GM21515 (cell line): ENCODE measurements at regions not wholly inside any gene's neighbourhood (a gene's known extent, or its start where the extent isn't known, plus 50 kb on each side); places are given as distances from the start of the nearest gene placed in this dataset.

Source experiments
- ATAC-seq: cut with Tn5 transposase; IDR thresholded peaks from one replicate; pipeline ENCODE4 v1.9.1; 2021; ENCODE audit not compliant: unreplicated experiment

GRCh38 chr1:87508247-87508787 lies 179.6 kb downstream of the LMO4 start:
- ATAC-seq = no peak

GRCh38 chr1:87510540-87510939 lies 181.9 kb downstream of the LMO4 start:
- ATAC-seq = no peak

- ATAC-seq = no peak
These were observed 182.8 kb downstream of the LMO4 start for GRCh38 chr1:87511449-87511848.

GRCh38 chr1:87512431-87512830 lies 183.8 kb downstream of the LMO4 start:
- no peak for ATAC-seq

GRCh38 chr1:87513255-87513654 lies 184.6 kb downstream of the LMO4 start:
- ATAC-seq = no peak

GRCh38 chr1:87513966-87514660 lies 185.4 kb downstream of the LMO4 start:
- no peak for ATAC-seq

- ATAC-seq = no peak
These were observed 187.1 kb downstream of the LMO4 start for GRCh38 chr1:87515781-87516180.

GRCh38 chr1:87518794-87519193 lies 190.1 kb downstream of the LMO4 start:
- ATAC-seq = no peak

- ATAC-seq = no peak
These were observed 192.8 kb downstream of the LMO4 start for GRCh38 chr1:87521452-87521851.

GRCh38 chr1:87523466-87523865 lies 194.8 kb downstream of the LMO4 start:
- ATAC-seq = no peak

- no peak for ATAC-seq
These were observed 195.5 kb downstream of the LMO4 start for GRCh38 chr1:87524021-87524754.

- ATAC-seq = no peak
These were observed 200.3 kb downstream of the LMO4 start for GRCh38 chr1:87528754-87529517.

GRCh38 chr1:87530042-87530807 lies 201.5 kb downstream of the LMO4 start:
- no peak for ATAC-seq

- ATAC-seq = no peak
These were observed 206.9 kb downstream of the LMO4 start for GRCh38 chr1:87535551-87535950.

- ATAC-seq = no peak
These were observed 210.5 kb downstream of the LMO4 start for GRCh38 chr1:87539147-87539546.

GRCh38 chr1:87542697-87543096 lies 214.0 kb downstream of the LMO4 start:
- ATAC-seq = no peak

GRCh38 chr1:87549738-87550137 lies 221.1 kb downstream of the LMO4 start:
- no peak for ATAC-seq

GRCh38 chr1:87553511-87553910 lies 224.8 kb downstream of the LMO4 start:
- ATAC-seq = no peak

GRCh38 chr1:87555366-87555765 lies 226.7 kb downstream of the LMO4 start:
- ATAC-seq = no peak

GRCh38 chr1:87556326-87556725 lies 227.6 kb downstream of the LMO4 start:
- no peak for ATAC-seq

GRCh38 chr1:87558921-87559320 lies 230.2 kb downstream of the LMO4 start:
- no peak for ATAC-seq
